ENCODE measurements at regions not wholly inside any gene's neighbourhood (a gene's known extent, or its start where the extent isn't known, plus 50 kb on each side); places are given as distances from the start of the nearest gene placed in this dataset.
"Not testable (repeated sequence)": the region's sequence is repeated elsewhere in the genome, so short reads cannot be mapped to it uniquely, and the experiment has no call there.

- no peak for DNase-seq (ENCODE audit: low read depth)
Measured at GRCh38 chr13:74730556-74731331, 596.5 kb upstream of the KLF12 start.

- no peak for DNase-seq (ENCODE audit: low read depth)
Measured at GRCh38 chr13:74726206-74726605, 592.0 kb upstream of the KLF12 start.

DNA sequence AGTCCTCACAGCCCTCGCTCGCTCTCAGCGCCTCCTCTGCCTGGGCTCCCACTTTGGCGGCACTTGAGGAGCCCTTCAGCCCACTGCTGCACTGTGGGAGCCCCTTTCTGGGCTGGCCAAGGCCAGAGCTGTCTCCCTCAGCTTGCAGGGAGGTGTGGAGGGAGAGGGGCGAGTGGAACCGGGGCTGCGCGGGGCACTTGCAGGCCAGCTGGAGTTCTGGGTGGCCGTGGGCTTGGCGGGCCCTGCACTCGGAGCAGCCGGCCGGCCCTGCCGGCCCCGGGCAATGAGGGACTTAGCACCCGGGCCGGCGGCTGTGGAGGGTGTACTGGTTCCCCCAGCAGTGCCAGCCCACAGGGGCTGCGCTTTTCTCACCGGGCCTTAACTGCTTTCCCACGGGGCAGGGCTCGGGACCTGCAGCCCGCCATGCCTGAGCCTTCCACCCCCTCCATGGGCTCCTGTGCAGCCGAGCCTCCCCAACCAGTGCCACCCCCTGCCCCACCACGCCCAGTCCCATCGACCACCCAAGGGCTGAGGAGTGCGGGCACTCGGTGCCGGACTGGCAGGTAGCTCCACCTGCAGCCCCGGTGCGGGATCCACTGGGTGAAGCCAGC, 584.1 kb upstream of the KLF12 start:
- not testable (repeated sequence) for DNase-seq (ENCODE audit: low read depth)

DNA sequence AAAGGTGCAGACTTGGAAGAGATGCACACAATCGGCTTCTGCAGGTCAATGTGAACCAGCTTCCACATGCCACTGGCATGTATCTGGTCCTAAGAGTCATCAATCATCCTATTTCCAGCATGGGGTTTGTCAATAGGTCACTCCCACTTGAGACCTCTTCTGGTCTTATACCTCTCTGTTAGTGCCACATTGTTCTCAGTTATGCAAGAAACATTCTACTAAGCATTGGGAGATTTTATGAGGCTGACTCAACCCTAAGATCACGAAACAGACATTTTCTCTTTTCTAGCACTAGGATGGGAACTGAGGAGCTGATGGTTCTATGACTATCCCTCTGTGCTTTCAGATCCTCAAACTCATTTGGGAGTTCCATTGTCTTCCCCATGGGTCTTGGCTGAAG, 581.5 kb upstream of the KLF12 start:
- peak; percentile 6 for DNase-seq (ENCODE audit: low read depth)

- no peak for DNase-seq (ENCODE audit: low read depth)
Measured at GRCh38 chr13:74710006-74710405, 575.8 kb upstream of the KLF12 start.

DNA sequence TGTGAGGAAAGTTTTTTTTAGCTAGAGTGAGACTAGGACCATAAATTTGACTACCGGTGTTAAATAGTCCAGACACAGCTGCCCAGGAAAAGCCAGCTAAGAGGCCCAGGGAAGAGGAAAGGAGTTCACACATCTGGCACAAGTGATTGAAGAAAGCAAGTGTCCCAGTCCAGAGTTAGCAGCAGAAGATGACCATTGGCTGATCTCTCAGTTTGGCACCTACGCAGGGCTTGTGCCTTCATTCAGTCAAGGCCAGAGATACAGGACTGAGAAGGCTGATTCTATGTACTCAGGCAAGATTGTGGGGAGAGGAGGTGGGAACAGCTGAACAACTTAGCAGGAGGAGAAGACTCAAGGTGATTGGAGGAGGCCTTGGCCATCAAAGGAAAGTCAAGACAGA, 575.0 kb upstream of the KLF12 start:
- DNase-seq (ENCODE audit: low read depth) = no peak

DNA sequence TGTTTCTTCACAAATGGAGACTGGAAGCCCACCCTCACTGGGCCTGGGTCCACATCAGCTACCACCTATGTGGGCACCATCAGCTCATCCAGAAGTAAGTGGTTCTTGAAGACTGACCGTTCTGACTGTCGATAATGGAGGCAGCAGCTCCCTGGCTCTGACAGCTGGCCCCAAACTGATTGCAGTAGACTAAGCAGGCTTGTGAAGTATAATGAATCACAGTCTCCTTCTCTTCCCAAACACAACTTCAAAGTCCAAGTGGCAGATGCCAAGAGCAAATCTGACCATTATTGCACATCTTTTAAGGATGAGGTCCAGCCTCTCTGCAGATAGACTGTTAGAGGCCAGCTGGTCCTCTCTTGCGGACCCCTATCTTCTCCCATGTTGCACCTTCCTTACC, 574.4 kb upstream of the KLF12 start:
- no peak for DNase-seq (ENCODE audit: low read depth)

- no peak for DNase-seq (ENCODE audit: low read depth)
Measured at GRCh38 chr13:74707291-74707690, 573.1 kb upstream of the KLF12 start.

GRCh38 chr13:74706801-74707200, 572.6 kb upstream of the KLF12 start:
- no peak for DNase-seq (ENCODE audit: low read depth)

DNA sequence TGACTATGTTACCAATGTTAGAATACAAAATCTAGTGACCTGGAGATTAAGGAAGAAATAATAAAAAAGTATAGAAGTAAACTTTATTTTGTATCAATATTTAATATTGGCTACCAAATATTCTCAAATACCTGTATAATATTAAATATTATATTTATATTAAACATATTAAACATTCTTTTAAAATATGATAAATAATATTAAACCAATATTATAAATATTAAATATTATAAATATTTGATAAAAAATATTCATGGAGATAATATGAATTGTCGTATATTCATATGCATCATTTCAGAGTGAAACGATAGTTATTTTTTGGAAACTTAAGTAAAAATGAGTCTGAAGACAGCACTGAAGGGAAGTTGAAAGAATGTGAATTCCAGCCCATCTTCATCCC, 571.2 kb upstream of the KLF12 start:
- no peak for DNase-seq (ENCODE audit: low read depth)

- DNase-seq (ENCODE audit: low read depth) = no peak
Measured at GRCh38 chr13:74703855-74704387, 569.7 kb upstream of the KLF12 start.

DNA sequence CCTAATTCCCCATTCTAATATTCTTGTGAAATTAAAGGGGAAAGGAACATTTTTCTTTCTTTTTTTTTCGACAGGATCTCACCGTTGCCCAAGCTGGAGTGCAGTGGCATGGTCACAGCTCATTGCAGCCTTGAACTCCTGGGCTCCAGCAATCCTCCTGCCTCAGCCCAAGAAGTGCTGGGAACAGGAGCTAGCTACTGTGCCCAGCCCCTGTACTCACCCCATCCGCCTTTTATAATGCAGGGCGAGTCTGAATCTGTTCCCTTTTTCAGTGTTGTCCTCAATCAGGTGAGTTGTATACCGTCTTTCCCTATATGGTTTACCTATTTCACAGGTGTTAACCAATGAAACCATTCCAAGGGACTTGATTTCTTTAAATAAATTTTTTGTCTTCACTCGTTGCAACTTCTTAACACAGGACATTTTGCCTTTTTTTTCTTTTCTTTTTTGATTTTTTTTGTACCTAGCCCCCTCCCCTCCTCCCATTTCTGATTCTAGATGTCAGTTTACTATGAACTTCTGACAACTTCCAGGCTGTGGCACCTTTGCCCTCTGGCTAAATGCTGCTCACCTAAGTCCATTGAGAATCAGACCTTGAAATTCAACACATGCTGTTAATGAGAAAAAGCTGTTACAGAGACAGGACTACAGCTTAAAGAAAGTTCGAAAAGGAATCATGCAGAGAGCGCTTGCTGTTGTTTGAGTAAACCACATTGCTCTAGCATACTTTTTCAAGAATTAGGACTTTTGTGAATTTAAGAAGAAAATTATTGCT, 562.1 kb upstream of the KLF12 start:
- DNase-seq (ENCODE audit: low read depth) = no peak

DNA sequence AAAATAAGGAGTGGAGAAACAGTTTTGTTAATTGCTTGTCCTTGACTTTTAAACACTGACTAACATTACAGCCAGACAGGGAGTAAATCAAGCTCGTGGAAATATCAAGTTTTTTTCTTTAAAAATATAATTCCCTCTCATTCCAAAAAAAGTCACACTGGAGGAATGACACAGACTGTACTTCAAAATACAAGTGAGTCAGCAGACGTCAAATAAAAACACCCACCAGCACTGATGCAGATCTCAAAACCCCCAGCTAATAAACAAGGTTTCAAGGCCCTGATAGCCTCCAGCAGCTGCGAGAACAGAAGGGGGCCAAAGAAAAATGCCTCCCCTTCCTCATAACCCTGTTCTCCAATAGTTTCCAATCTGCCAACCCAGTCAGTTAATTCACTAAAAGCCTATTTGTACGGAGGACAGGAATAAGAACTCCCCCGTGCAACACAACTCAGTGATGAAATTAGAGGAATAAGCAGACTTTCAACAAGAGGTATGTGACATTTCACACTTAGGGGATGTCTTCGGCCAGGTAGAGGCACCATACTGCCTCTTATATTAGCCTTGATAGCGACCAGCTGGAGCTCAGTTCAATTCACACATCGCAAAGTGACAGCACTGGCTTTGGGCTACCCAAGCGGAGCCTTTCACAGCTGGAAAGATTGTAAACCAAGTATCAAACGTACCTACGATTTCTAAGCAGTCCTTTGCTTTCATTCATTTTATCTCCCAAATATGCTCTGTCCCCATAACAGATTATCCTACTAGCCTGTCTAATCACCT, 561.0 kb upstream of the KLF12 start:
- no peak for DNase-seq (ENCODE audit: low read depth)

- DNase-seq (ENCODE audit: low read depth) = no peak
Measured at GRCh38 chr13:74687442-74688182, 553.4 kb upstream of the KLF12 start.

DNA sequence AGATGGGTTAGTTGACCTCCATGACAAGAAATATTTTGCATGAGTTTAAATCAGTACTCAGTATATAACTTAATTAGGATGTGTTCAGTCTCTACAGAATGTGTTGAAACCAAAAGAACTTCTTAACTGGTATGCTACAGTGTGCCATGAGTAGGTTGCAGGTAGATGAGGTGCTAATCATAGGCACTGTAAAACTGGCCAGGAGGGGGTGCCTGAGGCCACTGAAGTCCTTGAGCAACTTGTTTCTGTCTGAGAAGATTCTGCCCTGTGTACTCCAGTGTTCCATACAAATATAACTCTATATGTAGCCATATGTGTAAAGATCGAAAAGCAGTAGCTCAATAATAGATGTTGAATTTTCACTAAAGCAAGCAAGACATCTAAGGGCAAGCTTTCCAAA, 549.2 kb upstream of the KLF12 start:
- peak; percentile 13 for DNase-seq (ENCODE audit: low read depth)

DNA sequence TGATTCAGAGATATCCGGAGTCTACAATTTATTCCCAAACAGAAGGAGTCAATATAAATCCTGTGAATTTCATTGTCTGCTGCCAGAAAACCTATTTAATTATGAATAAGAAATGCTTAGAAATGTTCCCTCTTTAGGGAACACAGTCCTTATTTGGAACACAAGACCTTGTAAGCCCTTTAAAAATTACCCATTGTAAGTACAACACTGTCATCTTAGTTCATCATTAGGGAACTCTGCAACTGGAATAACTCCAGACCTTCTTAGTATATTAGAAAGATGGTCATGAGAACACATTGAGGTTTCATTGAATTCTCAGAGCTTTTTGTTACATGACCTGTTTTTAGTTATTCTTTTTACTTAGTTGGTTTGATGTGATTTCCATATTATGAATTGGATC, 548.5 kb upstream of the KLF12 start:
- DNase-seq (ENCODE audit: low read depth) = no peak

- DNase-seq (ENCODE audit: low read depth) = no peak
Measured at GRCh38 chr13:74681891-74682290, 547.7 kb upstream of the KLF12 start.

GRCh38 chr13:74678308-74678965, 544.2 kb upstream of the KLF12 start:
- no peak for DNase-seq (ENCODE audit: low read depth)

GRCh38 chr13:74675972-74676371, 541.8 kb upstream of the KLF12 start:
- no peak for DNase-seq (ENCODE audit: low read depth)

GRCh38 chr13:74675182-74675581, 541.0 kb upstream of the KLF12 start:
- DNase-seq (ENCODE audit: low read depth) = no peak

DNA sequence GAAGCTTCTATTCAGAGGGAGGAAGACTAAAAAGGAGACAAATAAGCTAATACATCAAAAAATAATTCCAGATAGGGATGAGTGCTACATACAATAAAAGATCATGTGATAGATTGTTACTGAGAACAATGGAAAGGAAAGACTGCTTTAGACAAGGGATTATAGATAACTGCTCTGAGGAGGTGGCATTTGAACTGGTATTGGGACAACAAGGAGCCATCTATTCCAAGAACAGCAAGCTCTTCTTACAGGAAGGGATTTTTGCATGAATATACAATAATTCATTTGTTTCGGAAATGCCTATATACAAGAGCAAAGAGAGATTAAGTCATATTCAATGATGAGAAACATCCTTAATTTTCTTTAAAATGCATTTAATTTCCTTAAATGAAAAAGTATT, 540.5 kb upstream of the KLF12 start:
- no peak for DNase-seq (ENCODE audit: low read depth)

Measured in EH (cell line).